ENCODE measurements at regions not wholly inside any gene's neighbourhood (a gene's known extent, or its start where the extent isn't known, plus 50 kb on each side); places are given as distances from the start of the nearest gene placed in this dataset.

GRCh38 chr6:22949967-22950366 lies 380.6 kb downstream of the HDGFL1 start:
- no peaks in the 10 kb centered on the region for H3K27me3 ChIP-seq
- H3K4me1 ChIP-seq (replicated peaks in 1 of 2) = peaks cover 0 to 6% of the 10 kb centered on the region in 2 donors
- H3K9me3 ChIP-seq (replicated peaks in 1 of 3) = no peaks in the 10 kb centered on the region
- no peak overlapping the region for H3K4me3 ChIP-seq
- no peaks in the 10 kb centered on the region for H3K36me3 ChIP-seq (replicated peaks in 1 of 2)
- 54 to 79% (median 75%) methylated on average over 1 of the region's 1 CpG for WGBS, 4 donors
- DNase-seq = no peak
- TF ChIP-seq POLR2A (IDR thresholded peaks at IDR 0.05) (no peak), CTCF (IDR thresholded peaks at IDR 0.05) (no peak)
- no peak overlapping the region for H3K27ac ChIP-seq
- intact Hi-C loops (cut with DNase I) = no loop called here

GRCh38 chr6:22952097-22952496 lies 382.7 kb downstream of the HDGFL1 start:
- peaks cover 0 to 11% of the 10 kb centered on the region in 2 donors for H3K4me1 ChIP-seq (replicated peaks in 1 of 2)
- H3K9me3 ChIP-seq (replicated peaks in 1 of 3) = no peaks in the 10 kb centered on the region
- no peaks in the 10 kb centered on the region for H3K27me3 ChIP-seq
- TF ChIP-seq POLR2A (IDR thresholded peaks at IDR 0.05) (no peak), CTCF (IDR thresholded peaks at IDR 0.05) (no peak)
- intact Hi-C loops (cut with DNase I) = no loop called here
- no peak overlapping the region for H3K4me3 ChIP-seq
- no peak for DNase-seq
- no peaks in the 10 kb centered on the region for H3K36me3 ChIP-seq (replicated peaks in 1 of 2)
- no peak overlapping the region for H3K27ac ChIP-seq
- WGBS, 4 donors = 55 to 79% (median 66%) methylated on average over 4 of the region's 4 CpGs

GRCh38 chr6:22954749-22955385 lies 385.5 kb downstream of the HDGFL1 start:
- WGBS, 4 donors = 27 to 33% (median 31%) methylated on average over 5 of the region's 5 CpGs
- intact Hi-C loops (cut with DNase I) = no loop called here
- Histone ChIP-seq H3K9me3 (replicated peaks in 1 of 3) (no peaks in the 10 kb centered on the region), H3K4me1 (replicated peaks in 1 of 2) (peaks cover 0 to 11% of the 10 kb centered on the region in 2 donors), H3K27ac (no peak overlapping the region), H3K27me3 (no peaks in the 10 kb centered on the region), H3K4me3 (peak overlapping the region in 1 of 4 donors; percentile 53), H3K36me3 (replicated peaks in 1 of 2) (no peaks in the 10 kb centered on the region)
- no peak for DNase-seq
- TF ChIP-seq POLR2A (IDR thresholded peaks at IDR 0.05) = no peak
- no peak for TF ChIP-seq CTCF (IDR thresholded peaks at IDR 0.05)

GRCh38 chr6:22956029-22956681 lies 386.8 kb downstream of the HDGFL1 start:
- intact Hi-C loops (cut with DNase I) = no loop called here
- H3K27me3 ChIP-seq = no peaks in the 10 kb centered on the region
- H3K4me1 ChIP-seq (replicated peaks in 1 of 2) = peaks cover 0 to 11% of the 10 kb centered on the region in 2 donors
- 40 to 59% (median 46%) methylated on average over 4 to 6 of the region's 6 CpGs for WGBS, 4 donors
- no peak overlapping the region for H3K27ac ChIP-seq
- no peaks in the 10 kb centered on the region for H3K9me3 ChIP-seq (replicated peaks in 1 of 3)
- DNase-seq = no peak
- H3K4me3 ChIP-seq = no peak overlapping the region
- H3K36me3 ChIP-seq (replicated peaks in 1 of 2) = no peaks in the 10 kb centered on the region
- TF ChIP-seq CTCF (IDR thresholded peaks at IDR 0.05) (no peak), POLR2A (IDR thresholded peaks at IDR 0.05) (no peak)
